H1 (cell line): ENCODE measurements at regions not wholly inside any gene's neighbourhood (a gene's known extent, or its start where the extent isn't known, plus 50 kb on each side); places are given as distances from the start of the nearest gene placed in this dataset.

Experiments used
- CTCF ChIA-PET: fragments of 300-600 bp; sonication (Branson Sonifier 250); formaldehyde crosslinking; loops from one replicate; lab custom pipeline; 2021; ENCODE audit not compliant: partially characterized antibody; lab: Charles Lee
- POLR2A ChIA-PET: fragments of 300-600 bp; sonication (Branson Sonifier 250); formaldehyde crosslinking; loops from one replicate; lab custom pipeline; 2021; ENCODE audit warnings: inconsistent platforms; ENCODE audit not compliant: partially characterized antibody; lab: Charles Lee
- DNase-seq, 2 experiments: peaks; one replicate each; pipeline versions ENCODE4 v3.0.0 to v3.0.0-alpha.2; 2010 to 2022; ENCODE audit warnings: low spot score in 2 of 2, low read depth in 1 of 2, mixed read lengths in 1 of 2
- FAIRE-seq: peaks from 2 replicates; lab custom pipeline; 2011; peaks lifted over from hg19 to GRCh38; lab: Jason Lieb, UNC
- H2AFZ ChIP-seq: 2 replicates; pipeline ENCODE4 v1.8.1; 2012; ENCODE audit warnings: low read length, inconsistent platforms
- H2AK5ac ChIP-seq: 2 replicates; pipeline ENCODE4 v1.6.1; 2013; ENCODE audit warnings: low read depth, low read length
- H2BK120ac ChIP-seq: replicated peaks from 2 replicates; pipeline ENCODE3; 2013; ENCODE audit warnings: low read depth, low read length, inconsistent platforms
- H2BK12ac ChIP-seq: 2 replicates; pipeline ENCODE4 v1.6.1; 2013; ENCODE audit warnings: low read depth, low read length
- H2BK15ac ChIP-seq: 2 replicates; pipeline ENCODE4 v1.6.1; 2013; ENCODE audit warnings: low read length
- H2BK20ac ChIP-seq: 2 replicates; pipeline ENCODE4 v1.6.1; 2013; ENCODE audit warnings: low read length
- H2BK5ac ChIP-seq: 2 replicates; pipeline ENCODE4 v1.6.1; 2013; ENCODE audit warnings: low read depth, low read length
- H3K14ac ChIP-seq: 2 replicates; pipeline ENCODE4 v1.6.1; 2013; ENCODE audit warnings: inconsistent platforms; ENCODE audit not compliant: insufficient read length
- H3K18ac ChIP-seq: 2 replicates; pipeline ENCODE4 v1.6.1; 2013; ENCODE audit warnings: low read length; ENCODE audit errors: extremely low read depth
- H3K23ac ChIP-seq: 2 replicates; pipeline ENCODE4 v1.6.1; 2013; ENCODE audit warnings: inconsistent platforms; ENCODE audit not compliant: insufficient read length
- H3K23me2 ChIP-seq: 2 replicates; pipeline ENCODE4 v1.6.1; 2013; ENCODE audit warnings: low read depth, low read length
- H3K27ac ChIP-seq: 2 replicates; pipeline ENCODE4 v1.6.1; 2011; ENCODE audit warnings: low read depth, low read length, inconsistent platforms
- H3K27me3 ChIP-seq, 4 experiments: replicated peaks in 1 of 4; 1 replicate in 1 of 4; 2 replicates in 3 of 4; pipeline versions ENCODE4 v1.6.1 to v1.8.1; 2011 to 2013; ENCODE audit warnings: low read length in 3 of 4, mild to moderate bottlenecking in 3 of 4, inconsistent platforms in 2 of 4, mixed read lengths in 2 of 4, moderate library complexity in 1 of 4; ENCODE audit not compliant: control insufficient read depth in 3 of 4, insufficient read depth in 3 of 4; ENCODE audit errors: extremely low read depth in 1 of 4
- H3K36me3 ChIP-seq, 4 experiments: 2 replicates each; pipeline versions ENCODE4 v1.6.1 to v1.8.1; 2011 to 2013; ENCODE audit warnings: mild to moderate bottlenecking in 4 of 4, low read length in 3 of 4, moderate library complexity in 2 of 4, control low read depth in 1 of 4, inconsistent platforms in 1 of 4; ENCODE audit not compliant: insufficient read depth in 4 of 4, control insufficient read depth in 2 of 4
- H3K4ac ChIP-seq: replicated peaks from 2 replicates; pipeline ENCODE3; 2013; ENCODE audit warnings: low read length, low read depth, mixed read lengths, inconsistent platforms; ENCODE audit not compliant: insufficient read length
- H3K4me1 ChIP-seq, 4 experiments: replicated peaks in 1 of 4; 1 replicate in 1 of 4; 2 replicates in 3 of 4; pipeline versions ENCODE4 v1.6.1 to v1.8.1; 2011 to 2013; ENCODE audit warnings: low read length in 3 of 4, inconsistent platforms in 2 of 4, mixed read lengths in 1 of 4; ENCODE audit not compliant: insufficient read depth in 4 of 4, control insufficient read depth in 3 of 4
- H3K4me2 ChIP-seq, 2 experiments: 2 replicates each; pipeline versions ENCODE4 v1.6.1 to v1.8.1; 2011 to 2013; ENCODE audit warnings: low read depth in 2 of 2, low read length in 2 of 2, control low read depth in 1 of 2, inconsistent platforms in 1 of 2, mild to moderate bottlenecking in 1 of 2; ENCODE audit not compliant: insufficient read depth in 1 of 2
- H3K4me3 ChIP-seq, 4 experiments: fragments of 200-600, 300-600 bp in 1 of 4; sonication (generic), shearing (Covaris generic), sonication (Bioruptor Twin) in 1 of 4; 2 replicates each; pipeline versions ENCODE4 v1.5.1 to v1.8.1; 2011 to 2016; ENCODE audit warnings: low read length in 4 of 4, low read depth in 3 of 4, control low read depth in 2 of 4, inconsistent platforms in 2 of 4, mild to moderate bottlenecking in 2 of 4, mixed read lengths in 1 of 4, moderate library complexity in 1 of 4; ENCODE audit not compliant: insufficient read depth in 2 of 4; ENCODE audit errors: extremely low read depth in 1 of 4
- H3K56ac ChIP-seq: replicated peaks from 2 replicates; pipeline ENCODE3; 2013; ENCODE audit warnings: low read depth, mild to moderate bottlenecking, mixed read lengths, low read length, inconsistent platforms; ENCODE audit not compliant: insufficient read length
- H3K79me1 ChIP-seq: 2 replicates; pipeline ENCODE4 v1.6.1; 2013; ENCODE audit warnings: low read depth, low read length, control low read depth
- H3K79me2 ChIP-seq, 2 experiments: 2 replicates each; pipeline versions ENCODE4 v1.6.1 to v1.8.1; 2012 to 2013; ENCODE audit warnings: low read length in 2 of 2, mild to moderate bottlenecking in 2 of 2, inconsistent platforms in 1 of 2; ENCODE audit not compliant: insufficient read depth in 2 of 2, control insufficient read depth in 1 of 2
- H3K9ac ChIP-seq, 4 experiments: replicated peaks in 1 of 4; 1 replicate in 1 of 4; 2 replicates in 3 of 4; pipeline versions ENCODE4 v1.6.1 to v1.8.1; 2011 to 2013; ENCODE audit warnings: low read depth in 3 of 4, low read length in 3 of 4, control low read depth in 2 of 4, mild to moderate bottlenecking in 2 of 4, moderate library complexity in 2 of 4, inconsistent platforms in 1 of 4; ENCODE audit errors: extremely low read depth in 1 of 4
- H3K9me3 ChIP-seq, 2 experiments: 2 replicates each; pipeline versions ENCODE4 v1.6.1 to v1.8.1; 2012 to 2013; ENCODE audit warnings: mild to moderate bottlenecking in 2 of 2, moderate library complexity in 2 of 2, control low read depth in 1 of 2, inconsistent platforms in 1 of 2, low read depth in 1 of 2, low read length in 1 of 2, mixed read lengths in 1 of 2; ENCODE audit not compliant: insufficient read depth in 2 of 2
- H4K20me1 ChIP-seq, 2 experiments: replicated peaks in 1 of 2; 2 replicates each; pipeline versions ENCODE3 to v1.8.1; 2011 to 2013; ENCODE audit warnings: inconsistent platforms in 2 of 2, low read length in 2 of 2, mild to moderate bottlenecking in 1 of 2; ENCODE audit not compliant: insufficient read depth in 2 of 2, control insufficient read depth in 1 of 2
- H4K5ac ChIP-seq: 2 replicates; pipeline ENCODE4 v1.6.1; 2013; ENCODE audit warnings: low read length, low read depth, mixed read lengths, inconsistent platforms; ENCODE audit not compliant: insufficient read length
- H4K8ac ChIP-seq: 2 replicates; pipeline ENCODE4 v1.8.0; 2013; ENCODE audit warnings: mild to moderate bottlenecking, moderate library complexity, low read length, inconsistent platforms; ENCODE audit not compliant: insufficient read depth; ENCODE audit errors: extremely low read depth
- H4K91ac ChIP-seq: replicated peaks from 2 replicates; pipeline ENCODE3; 2013; ENCODE audit warnings: low read length, mixed read lengths, inconsistent platforms; ENCODE audit not compliant: insufficient read length
- ATF2 ChIP-seq: IDR thresholded peaks from 2 replicates; pipeline ENCODE4 v1.6.1; 2012; ENCODE audit warnings: low read length, inconsistent platforms
- CTBP2 ChIP-seq: IDR thresholded peaks from 2 replicates; pipeline ENCODE4 v1.7.0; 2011; ENCODE audit warnings: borderline replicate concordance, mild to moderate bottlenecking, moderate library complexity, mixed read lengths, low read length; ENCODE audit not compliant: insufficient read depth, insufficient read length
- KDM5A ChIP-seq: fragments of 200-600 bp; IDR thresholded peaks from 2 replicates; pipeline ENCODE4 v1.7.1; 2012; ENCODE audit warnings: mild to moderate bottlenecking, low read length, inconsistent platforms, mixed read lengths
- MAX ChIP-seq: IDR thresholded peaks from 2 replicates; pipeline ENCODE4 v1.6.1; 2012; ENCODE audit warnings: inconsistent platforms
- RAD21 ChIP-seq, 2 experiments: IDR thresholded peaks in 1 of 2; conservative IDR thresholded peaks in 1 of 2; 2 replicates each; pipeline ENCODE4 v1.6.1; 2011; ENCODE audit warnings: low read depth in 2 of 2, low read length in 2 of 2, improper control_type of control experiment in 1 of 2, inconsistent platforms in 1 of 2, mild to moderate bottlenecking in 1 of 2, moderate library complexity in 1 of 2
- SAP30 ChIP-seq: fragments of 300-600 bp; sonication (generic); IDR thresholded peaks from 2 replicates; pipeline ENCODE4 v1.7.1; 2012; ENCODE audit warnings: low read length, moderate library complexity, mild to moderate bottlenecking, inconsistent platforms; ENCODE audit not compliant: insufficient read depth, insufficient replicate concordance
- SIN3A ChIP-seq, 2 experiments: IDR thresholded peaks in 1 of 2; conservative IDR thresholded peaks in 1 of 2; 2 replicates each; pipeline ENCODE4 v1.6.1; 2011 to 2012; ENCODE audit warnings: low read length in 2 of 2, improper control_type of control experiment in 1 of 2, low read depth in 1 of 2, mild to moderate bottlenecking in 1 of 2
- SIRT6 ChIP-seq: IDR thresholded peaks from one replicate; pipeline ENCODE4 v1.7.1; 2012; ENCODE audit warnings: low read length, inconsistent platforms
- SIX5 ChIP-seq: IDR thresholded peaks from 2 replicates; pipeline ENCODE4 v1.6.1; 2011; ENCODE audit warnings: mild to moderate bottlenecking, low read depth, low read length
- SRF ChIP-seq: IDR thresholded peaks from 2 replicates; pipeline ENCODE4 v1.6.1; 2011; ENCODE audit warnings: mild to moderate bottlenecking, low read depth, low read length, moderate library complexity
- USF2 ChIP-seq: IDR thresholded peaks from 2 replicates; pipeline ENCODE4 v1.6.1; 2011; ENCODE audit warnings: low read length, improper control_type of control experiment
- WGBS, 2 experiments: shearing (Covaris generic) in 1 of 2; methylation state at CpG; one replicate each; pipeline versions ENCODE4 v1.1.6 to v1.1.7; 2013 to 2015; ENCODE audit warnings: low lambda C conversion rate in 2 of 2, mixed read lengths in 2 of 2, inconsistent platforms in 1 of 2, low coverage in 1 of 2, missing lambda C conversion rate in 1 of 2; ENCODE audit not compliant: insufficient replicate concordance in 2 of 2, insufficient coverage in 1 of 2, insufficient read length in 1 of 2; ENCODE audit errors: extremely low coverage in 1 of 2, missing lambda C conversion rate in 1 of 2; 5-methylcytosine and 5-hydroxymethylcytosine counted together

GRCh38 chr15:35301088-35301487 is 216.0 kb upstream of the NANOGP8 start:
- WGBS, 2 experiments = 84% methylated on average over 2 of the region's 2 CpGs; no CpG with 5 or more reads in 1 of the 2 experiments
- Histone ChIP-seq H3K27ac (no peak overlapping the region), H3K79me2 (no peaks in the 10 kb centered on the region), H2BK5ac (no peak overlapping the region), H2AFZ (no peak overlapping the region), H3K56ac (no peak overlapping the region), H3K27me3 (no peaks in the 10 kb centered on the region), H2BK15ac (no peak overlapping the region), H3K79me1 (no peaks in the 10 kb centered on the region), H4K5ac (no peak overlapping the region), H3K36me3 (no peaks in the 10 kb centered on the region), H3K4me1 (no peaks in the 10 kb centered on the region), H4K8ac (no peak overlapping the region), H3K9me3 (no peaks in the 10 kb centered on the region; a peak in 1 of 4 replicates), H3K23me2 (no peaks in the 10 kb centered on the region), H2BK20ac (no peak overlapping the region), H2BK120ac (no peak overlapping the region), H2AK5ac (no peak overlapping the region), H4K20me1 (no peaks in the 10 kb centered on the region), H3K9ac (no peak overlapping the region), H4K91ac (no peak overlapping the region), H3K18ac (no peak overlapping the region), H3K4ac (no peak overlapping the region), H3K4me2 (no peak overlapping the region), H3K23ac (no peak overlapping the region), H2BK12ac (no peak overlapping the region), H3K14ac (no peak overlapping the region), H3K4me3 (no peak overlapping the region)
- POLR2A ChIA-PET = no interaction called here
- FAIRE-seq (no peak), DNase-seq (no peak)
- CTCF ChIA-PET = interaction anchor here (1.2 to 3.8 kb wide), 2 partner anchors 12 to 143 kb away, joined by 3 to 15 read pairs; no protein-coding TSS in a partner anchor
- TF ChIP-seq SIRT6 = no peak
- no peak for TF ChIP-seq MAX
- no peak for TF ChIP-seq SIX5
- no peak for TF ChIP-seq ATF2
- no peak for TF ChIP-seq SRF
- no peak for TF ChIP-seq CTBP2
- no peak for TF ChIP-seq SIN3A (conservative IDR thresholded peaks at IDR 0.05 in 1 of 2, IDR thresholded peaks at IDR 0.05 in 1 of 2; ENCODE audit: low read depth in 1 of 2, low read length in 2 of 2)
- no peak for TF ChIP-seq USF2
- no peak for TF ChIP-seq RAD21 (IDR thresholded peaks at IDR 0.05 in 1 of 2, conservative IDR thresholded peaks at IDR 0.05 in 1 of 2; ENCODE audit: low read depth in 2 of 2, low read length in 2 of 2)
- TF ChIP-seq KDM5A = no peak
- TF ChIP-seq SAP30 = no peak
